BJ (cell line): ENCODE measurements at regions not wholly inside any gene's neighbourhood (a gene's known extent, or its start where the extent isn't known, plus 50 kb on each side); places are given as distances from the start of the nearest gene placed in this dataset. TPM values are rescaled to one million over a fixed set of nuclear protein-coding genes. Genes with fewer than 3 reads are reported as not detected.

Experiments
- CTCF ChIA-PET: fragments of 350-600 bp; formaldehyde crosslinking; extraction: SDS; loops from one replicate; lab custom pipeline; 2021; ENCODE audit warnings: antibody characterized with exemption, inconsistent platforms; lab: Yijun Ruan, JAX
- POLR2A ChIA-PET: fragments of 300-600 bp; sonication (Branson Sonifier 250); formaldehyde crosslinking; extraction: SDS; loops from one replicate; lab custom pipeline; 2021; ENCODE audit warnings: antibody characterized with exemption; lab: Charles Lee
- DNase-seq: peaks from one replicate; pipeline ENCODE4 v3.0.0-alpha.2; 2011; ENCODE audit warnings: low read depth
- H3K27me3 ChIP-seq: 2 replicates; pipeline ENCODE4 v1.6.0; 2011; ENCODE audit warnings: low read length; ENCODE audit not compliant: control insufficient read depth, insufficient read depth
- H3K36me3 ChIP-seq: 2 replicates; pipeline ENCODE4 v1.5.1; 2011; ENCODE audit warnings: low read length; ENCODE audit not compliant: control insufficient read depth, insufficient read depth
- H3K4me3 ChIP-seq: 2 replicates; pipeline ENCODE4 v1.5.1; 2011; ENCODE audit warnings: low read depth, mild to moderate bottlenecking, control low read depth, low read length
- CTCF ChIP-seq: IDR thresholded peaks from 2 replicates; pipeline ENCODE4 v1.5.1; 2011; ENCODE audit warnings: low read depth, mild to moderate bottlenecking, control low read depth, inconsistent platforms, low read length, moderate library complexity; ENCODE audit not compliant: insufficient read depth
- small RNA-seq: library from RNA; depleted of rRNA; stranded (forward); fragments of <200 nt; gene quantifications from one replicate; pipeline ENCODE3, GENCODE V24; 2012; ENCODE audit warnings: low replicate concordance, low read depth; ENCODE audit not compliant: insufficient read length

GRCh38 chr21:20942523-20942922 is 55.7 kb upstream of the NCAM2 start:
- H3K4me3 ChIP-seq, result no peak overlapping the region
- H3K36me3 ChIP-seq, result no peaks in the 10 kb centered on the region
- ChIA-PET POLR2A (no interaction called here), CTCF (no interaction called here)
- no peak for TF ChIP-seq CTCF
- no peaks in the 10 kb centered on the region for H3K27me3 ChIP-seq
- no peak for DNase-seq

GRCh38 chr21:20943561-20943997 is 54.6 kb upstream of the NCAM2 start:
- DNase-seq, result no peak
- ChIA-PET CTCF (interaction anchor here (0.5 kb wide), 1 partner anchor 1404 kb away, joined by 3 read pairs; no protein-coding TSS in a partner anchor), POLR2A (no interaction called here)
- Histone ChIP-seq H3K36me3 (no peaks in the 10 kb centered on the region), H3K27me3 (no peaks in the 10 kb centered on the region), H3K4me3 (no peak overlapping the region)
- no peak for TF ChIP-seq CTCF

GRCh38 chr21:20944139-20944538 is 54.1 kb upstream of the NCAM2 start:
- TF ChIP-seq CTCF, result no peak
- ChIA-PET CTCF (no interaction called here), POLR2A (no interaction called here)
- Histone ChIP-seq H3K36me3 (no peaks in the 10 kb centered on the region), H3K27me3 (no peaks in the 10 kb centered on the region), H3K4me3 (no peak overlapping the region)
- no peak for DNase-seq

GRCh38 chr21:20946701-20947100 is 51.5 kb upstream of the NCAM2 start:
- POLR2A ChIA-PET, result no interaction called here
- Histone ChIP-seq H3K27me3 (no peaks in the 10 kb centered on the region), H3K36me3 (no peaks in the 10 kb centered on the region), H3K4me3 (no peak overlapping the region)
- CTCF ChIA-PET, result no interaction called here
- no peak for TF ChIP-seq CTCF
- DNase-seq, result no peak

Small RNA genes in the stretch of these regions (small RNA-seq; reads per million reads assigned to genes)
- gene AL157359.3 (not detected), gene AP001506.1 (not detected), gene MIR548X (not detected), gene RN7SKP147 (not detected), gene RNU1-139P (not detected), gene RNU6-772P (not detected), gene RPL37P4 (not detected)
